ENCODE measurements at regions not wholly inside any gene's neighbourhood (a gene's known extent, or its start where the extent isn't known, plus 50 kb on each side); places are given as distances from the start of the nearest gene placed in this dataset.

DNA sequence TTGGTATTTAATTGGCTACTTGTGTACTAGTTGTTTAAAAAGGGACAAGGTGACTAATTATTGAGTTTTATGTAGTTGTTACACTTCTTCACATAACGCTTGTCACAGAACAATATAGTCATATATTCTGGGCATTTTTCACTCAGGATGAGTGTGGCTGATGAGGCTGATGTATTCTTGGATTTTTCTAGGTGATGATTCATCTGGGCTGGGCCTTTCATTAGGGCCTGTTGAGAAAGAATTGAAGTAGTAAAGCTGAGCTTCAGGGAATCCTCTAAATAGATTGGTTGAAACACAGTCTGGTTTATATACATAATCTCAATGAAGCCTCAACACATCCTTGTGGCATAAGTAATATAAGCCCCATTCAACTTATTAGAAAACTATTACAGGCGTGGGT, 445.7 kb downstream of the DAD1 start:
- TF ChIP-seq, protein P1, sequence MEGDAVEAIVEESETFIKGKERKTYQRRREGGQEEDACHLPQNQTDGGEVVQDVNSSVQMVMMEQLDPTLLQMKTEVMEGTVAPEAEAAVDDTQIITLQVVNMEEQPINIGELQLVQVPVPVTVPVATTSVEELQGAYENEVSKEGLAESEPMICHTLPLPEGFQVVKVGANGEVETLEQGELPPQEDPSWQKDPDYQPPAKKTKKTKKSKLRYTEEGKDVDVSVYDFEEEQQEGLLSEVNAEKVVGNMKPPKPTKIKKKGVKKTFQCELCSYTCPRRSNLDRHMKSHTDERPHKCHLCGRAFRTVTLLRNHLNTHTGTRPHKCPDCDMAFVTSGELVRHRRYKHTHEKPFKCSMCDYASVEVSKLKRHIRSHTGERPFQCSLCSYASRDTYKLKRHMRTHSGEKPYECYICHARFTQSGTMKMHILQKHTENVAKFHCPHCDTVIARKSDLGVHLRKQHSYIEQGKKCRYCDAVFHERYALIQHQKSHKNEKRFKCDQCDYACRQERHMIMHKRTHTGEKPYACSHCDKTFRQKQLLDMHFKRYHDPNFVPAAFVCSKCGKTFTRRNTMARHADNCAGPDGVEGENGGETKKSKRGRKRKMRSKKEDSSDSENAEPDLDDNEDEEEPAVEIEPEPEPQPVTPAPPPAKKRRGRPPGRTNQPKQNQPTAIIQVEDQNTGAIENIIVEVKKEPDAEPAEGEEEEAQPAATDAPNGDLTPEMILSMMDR (IDR thresholded peaks at IDR 0.05): no peak
- no peak for TF ChIP-seq POLR2A (IDR thresholded peaks at IDR 0.05)

Data from adrenal gland (tissue), 5 donors.